ENCODE measurements at regions not wholly inside any gene's neighbourhood (a gene's known extent, or its start where the extent isn't known, plus 50 kb on each side); places are given as distances from the start of the nearest gene placed in this dataset.

GRCh38 chr7:11895337-11895736, 63.3 kb upstream of the THSD7A start:
- ChIA-PET POLR2A (no interaction called here), CTCF (no interaction called here)
- TF ChIP-seq, protein P1, sequence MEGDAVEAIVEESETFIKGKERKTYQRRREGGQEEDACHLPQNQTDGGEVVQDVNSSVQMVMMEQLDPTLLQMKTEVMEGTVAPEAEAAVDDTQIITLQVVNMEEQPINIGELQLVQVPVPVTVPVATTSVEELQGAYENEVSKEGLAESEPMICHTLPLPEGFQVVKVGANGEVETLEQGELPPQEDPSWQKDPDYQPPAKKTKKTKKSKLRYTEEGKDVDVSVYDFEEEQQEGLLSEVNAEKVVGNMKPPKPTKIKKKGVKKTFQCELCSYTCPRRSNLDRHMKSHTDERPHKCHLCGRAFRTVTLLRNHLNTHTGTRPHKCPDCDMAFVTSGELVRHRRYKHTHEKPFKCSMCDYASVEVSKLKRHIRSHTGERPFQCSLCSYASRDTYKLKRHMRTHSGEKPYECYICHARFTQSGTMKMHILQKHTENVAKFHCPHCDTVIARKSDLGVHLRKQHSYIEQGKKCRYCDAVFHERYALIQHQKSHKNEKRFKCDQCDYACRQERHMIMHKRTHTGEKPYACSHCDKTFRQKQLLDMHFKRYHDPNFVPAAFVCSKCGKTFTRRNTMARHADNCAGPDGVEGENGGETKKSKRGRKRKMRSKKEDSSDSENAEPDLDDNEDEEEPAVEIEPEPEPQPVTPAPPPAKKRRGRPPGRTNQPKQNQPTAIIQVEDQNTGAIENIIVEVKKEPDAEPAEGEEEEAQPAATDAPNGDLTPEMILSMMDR (IDR thresholded peaks at IDR 0.05; ENCODE audit: control extremely low read depth, extremely low read depth, low read depth, missing control alignments) = no peak
- DNase-seq (ENCODE audit: extremely low spot score) = no peak

DNA sequence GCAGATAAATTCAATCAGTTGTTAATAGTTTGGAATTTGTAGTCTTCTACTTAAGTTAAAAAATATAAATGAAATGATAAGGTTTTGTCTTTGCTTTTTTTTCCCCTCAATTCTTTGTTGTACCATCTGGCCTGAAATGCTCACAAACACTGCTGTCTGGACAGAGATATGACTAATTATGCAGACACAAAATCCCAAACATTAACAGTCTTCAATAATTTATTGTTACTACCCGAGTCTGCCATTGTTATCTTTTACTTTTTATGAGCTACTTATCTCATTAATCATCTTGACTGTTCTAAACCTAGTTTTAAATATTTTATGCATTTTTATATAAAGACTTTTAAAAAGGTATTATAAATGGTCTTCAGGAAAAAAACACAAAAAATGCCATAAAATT, 64.7 kb upstream of the THSD7A start:
- TF ChIP-seq, protein P1 (IDR thresholded peaks at IDR 0.05; ENCODE audit: control extremely low read depth, extremely low read depth, low read depth, missing control alignments) = no peak
- DNase-seq (ENCODE audit: extremely low spot score) = no peak
- ChIA-PET CTCF (interaction anchor here (0.7 kb wide), 1 partner anchor 8 kb away, joined by 3 read pairs; no protein-coding TSS in a partner anchor), POLR2A (no interaction called here)

DNA sequence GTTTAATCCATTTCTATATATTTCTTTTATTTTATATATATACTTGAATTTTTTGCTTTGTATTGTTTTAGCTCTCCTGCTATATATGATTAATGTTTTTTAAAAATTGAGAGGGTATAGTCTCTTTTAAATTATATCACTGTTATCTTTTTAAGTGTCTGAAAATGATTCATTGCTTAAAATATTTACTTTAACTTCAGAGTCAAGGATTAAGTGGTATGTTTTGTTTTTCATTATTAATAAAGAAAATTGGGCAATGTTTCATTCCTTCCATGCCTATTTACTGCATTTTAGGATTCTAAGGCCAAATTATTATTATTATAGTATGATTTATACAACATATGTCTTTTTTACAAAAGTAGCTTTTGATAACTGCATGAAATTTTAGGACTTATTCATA, 67.2 kb upstream of the THSD7A start:
- CTCF ChIA-PET = interaction anchor here (1.4 kb wide), 1 partner anchor 23 kb away, joined by 3 read pairs; no protein-coding TSS in a partner anchor
- TF ChIP-seq, protein P1 (IDR thresholded peaks at IDR 0.05; ENCODE audit: control extremely low read depth, extremely low read depth, low read depth, missing control alignments) = no peak
- DNase-seq (ENCODE audit: extremely low spot score) = no peak
- POLR2A ChIA-PET = no interaction called here

DNA sequence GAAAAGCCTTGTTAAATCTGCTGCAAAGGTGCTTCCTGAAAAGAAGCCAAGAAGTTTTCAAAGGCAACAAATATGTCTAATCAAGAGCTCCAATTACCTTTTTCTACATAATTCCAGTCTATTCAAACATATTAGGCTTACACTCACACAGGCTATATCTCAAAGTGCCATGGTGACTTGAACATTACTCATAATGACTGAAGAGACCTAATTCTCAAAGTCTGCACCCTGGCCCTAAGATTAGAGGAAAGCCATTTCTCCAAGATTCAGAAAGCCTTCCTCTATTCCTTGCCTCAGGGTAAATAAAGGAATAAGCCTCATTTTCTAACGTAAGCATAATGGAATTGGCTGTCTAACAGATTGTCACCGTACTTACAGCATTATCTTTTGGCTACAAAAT, 78.3 kb upstream of the THSD7A start:
- ChIA-PET CTCF (interaction anchor here (1.3 kb wide), 1 partner anchor 9 kb away, joined by 3 read pairs; no protein-coding TSS in a partner anchor), POLR2A (no interaction called here)
- TF ChIP-seq, protein P1 (IDR thresholded peaks at IDR 0.05; ENCODE audit: control extremely low read depth, extremely low read depth, low read depth, missing control alignments) = no peak
- no peak for DNase-seq (ENCODE audit: extremely low spot score)

DNA sequence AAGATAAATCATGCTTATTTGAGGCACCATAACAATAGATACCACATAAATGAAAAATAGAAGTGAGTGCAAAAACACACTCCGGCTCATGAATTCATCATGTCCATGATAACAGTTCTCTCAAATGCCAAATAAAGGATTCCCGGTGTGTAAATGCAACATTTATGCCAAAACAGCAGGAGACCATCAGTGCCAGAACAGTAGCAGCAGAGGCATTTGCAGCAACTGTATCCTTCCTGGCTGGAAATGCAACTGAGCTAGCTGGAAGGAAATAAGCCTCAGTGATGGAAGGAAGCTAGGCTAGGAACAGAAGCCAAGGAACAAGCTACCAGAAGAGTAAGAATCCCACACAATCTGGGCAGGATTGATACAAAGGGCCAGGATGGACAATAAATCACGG, 79.9 kb upstream of the THSD7A start:
- TF ChIP-seq, protein P1 (IDR thresholded peaks at IDR 0.05; ENCODE audit: control extremely low read depth, extremely low read depth, low read depth, missing control alignments) = no peak
- ChIA-PET POLR2A (no interaction called here), CTCF (no interaction called here)
- no peak for DNase-seq (ENCODE audit: extremely low spot score)

- no peak for DNase-seq (ENCODE audit: extremely low spot score)
- CTCF ChIA-PET = interaction anchor here (1.2 kb wide), 1 partner anchor 10 kb away, joined by 5 read pairs; no protein-coding TSS in a partner anchor
Measured at GRCh38 chr7:11914645-11915044, 82.6 kb upstream of the THSD7A start.

More at GRCh38 chr7:11914645-11915044, 82.6 kb upstream of the THSD7A start:
- TF ChIP-seq, protein P1 (IDR thresholded peaks at IDR 0.05; ENCODE audit: control extremely low read depth, extremely low read depth, low read depth, missing control alignments) = no peak
- POLR2A ChIA-PET = no interaction called here
